NB4 (cell line): ENCODE measurements at regions not wholly inside any gene's neighbourhood (a gene's known extent, or its start where the extent isn't known, plus 50 kb on each side); places are given as distances from the start of the nearest gene placed in this dataset.

ENCODE experiments used
- DNase-seq: peaks from one replicate; pipeline ENCODE4 v3.0.0; 2010; ENCODE audit warnings: low read depth
- H3K4me3 ChIP-seq: one replicate; pipeline ENCODE4 v1.5.1; 2011; ENCODE audit warnings: mild to moderate bottlenecking, low read depth, low read length, moderate library complexity
- CTCF ChIP-seq: IDR thresholded peaks from one replicate; pipeline ENCODE4 v1.5.1; 2012; ENCODE audit warnings: low read depth, low read length
- MAX ChIP-seq: IDR thresholded peaks from 2 replicates; pipeline ENCODE4 v1.6.1; 2011; ENCODE audit warnings: low read depth, low read length
- MYC ChIP-seq: IDR thresholded peaks from 2 replicates; pipeline ENCODE4 v1.6.1; 2011; ENCODE audit warnings: low read depth, low read length
- POLR2A ChIP-seq: IDR thresholded peaks from 2 replicates; pipeline ENCODE4 v1.6.1; 2011; ENCODE audit warnings: mild to moderate bottlenecking; ENCODE audit not compliant: insufficient read length; ENCODE audit errors: extremely low read depth

GRCh38 chr12:29992366-29992765, 208.6 kb upstream of the TMTC1 start:
- H3K4me3 ChIP-seq, result no peak overlapping the region
- no peak for DNase-seq

GRCh38 chr12:29991924-29992323, 208.2 kb upstream of the TMTC1 start:
- no peak for DNase-seq
- TF ChIP-seq POLR2A (no peak), MYC (no peak)
- no peak overlapping the region for H3K4me3 ChIP-seq

More at GRCh38 chr12:29992366-29992765, 208.6 kb upstream of the TMTC1 start:
- TF ChIP-seq POLR2A, result no peak

GRCh38 chr12:29990971-29991370, 207.2 kb upstream of the TMTC1 start:
- TF ChIP-seq POLR2A, result no peak
- TF ChIP-seq MAX, result no peak
- no peak for TF ChIP-seq CTCF
- TF ChIP-seq MYC, result no peak
- DNase-seq, result no peak
- no peak overlapping the region for H3K4me3 ChIP-seq

GRCh38 chr12:29983851-29984250, 200.1 kb upstream of the TMTC1 start:
- H3K4me3 ChIP-seq, result no peak overlapping the region
- no peak for TF ChIP-seq MAX
- no peak for TF ChIP-seq MYC
- no peak for TF ChIP-seq CTCF
- no peak for TF ChIP-seq POLR2A
- DNase-seq, result no peak

- no peak for DNase-seq
- TF ChIP-seq MAX (no peak), CTCF (no peak), MYC (no peak), POLR2A (no peak)
- H3K4me3 ChIP-seq, result no peak overlapping the region
Observed at GRCh38 chr12:29980304-29980703, 196.6 kb upstream of the TMTC1 start.

- TF ChIP-seq CTCF, result no peak
- no peak for TF ChIP-seq POLR2A
- TF ChIP-seq MYC, result no peak
- TF ChIP-seq MAX, result no peak
Observed at GRCh38 chr12:29971446-29971845, 187.7 kb upstream of the TMTC1 start.

GRCh38 chr12:29970501-29970900, 186.8 kb upstream of the TMTC1 start:
- no peak for DNase-seq
- TF ChIP-seq POLR2A (no peak), MAX (no peak), MYC (no peak)
- H3K4me3 ChIP-seq, result no peak overlapping the region

More at GRCh38 chr12:29971446-29971845, 187.7 kb upstream of the TMTC1 start:
- no peak for DNase-seq
- H3K4me3 ChIP-seq, result no peak overlapping the region
